Astrocyte (in vitro differentiated cells and primary cell): ENCODE measurements at regions not wholly inside any gene's neighbourhood (a gene's known extent, or its start where the extent isn't known, plus 50 kb on each side); places are given as distances from the start of the nearest gene placed in this dataset.

ENCODE experiments used
- DNase-seq: peaks from one replicate; pipeline ENCODE4 v3.0.0-alpha.2; 2010; ENCODE audit warnings: low read depth
- FAIRE-seq: peaks from 2 replicates; lab custom pipeline; 2011; peaks lifted over from hg19 to GRCh38; lab: Jason Lieb, UNC
- H2AFZ ChIP-seq: 2 replicates; pipeline ENCODE4 v1.6.0; 2012; ENCODE audit warnings: low read depth, low read length, inconsistent platforms
- H3K27ac ChIP-seq: 2 replicates; pipeline ENCODE4 v1.5.1; 2011; ENCODE audit warnings: low read depth, low read length, inconsistent platforms
- H3K27me3 ChIP-seq: 2 replicates; pipeline ENCODE4 v1.6.0; 2011; ENCODE audit warnings: low read length, inconsistent platforms; ENCODE audit not compliant: insufficient read depth
- H3K36me3 ChIP-seq: 2 replicates; pipeline ENCODE4 v1.5.1; 2011; ENCODE audit warnings: low read length, inconsistent platforms; ENCODE audit not compliant: insufficient read depth
- H3K4me1 ChIP-seq: 2 replicates; pipeline ENCODE4 v1.5.1; 2011; ENCODE audit warnings: low read length, inconsistent platforms; ENCODE audit not compliant: insufficient read depth
- H3K4me2 ChIP-seq: 2 replicates; pipeline ENCODE4 v1.6.0; 2012; ENCODE audit warnings: low read length, inconsistent platforms
- H3K4me3 ChIP-seq: 2 replicates; pipeline ENCODE4 v1.5.1; 2011; ENCODE audit warnings: low read depth, mild to moderate bottlenecking, low read length, inconsistent platforms; ENCODE audit not compliant: insufficient read depth
- H3K79me2 ChIP-seq: 2 replicates; pipeline ENCODE4 v1.6.0; 2012; ENCODE audit warnings: mild to moderate bottlenecking, low read length, inconsistent platforms; ENCODE audit not compliant: insufficient read depth
- H3K9ac ChIP-seq: 2 replicates; pipeline ENCODE4 v1.6.0; 2012; ENCODE audit warnings: mild to moderate bottlenecking, low read length, inconsistent platforms
- H3K9me3 ChIP-seq: 2 replicates; pipeline ENCODE4 v1.5.1; 2012; ENCODE audit warnings: low read depth, mild to moderate bottlenecking, low read length, inconsistent platforms; ENCODE audit not compliant: insufficient read depth
- H4K20me1 ChIP-seq: 2 replicates; pipeline ENCODE4 v1.6.0; 2012; ENCODE audit warnings: low read length, inconsistent platforms; ENCODE audit not compliant: insufficient read depth
- H3K27ac Mint-ChIP-seq: one replicate; pipeline ENCODE4 v1.8.0; 2021; ENCODE audit warnings: mild to moderate bottlenecking, mixed read lengths; ENCODE audit not compliant: unreplicated experiment
- H3K27me3 Mint-ChIP-seq: one replicate; pipeline ENCODE4 v1.8.0; 2021; ENCODE audit warnings: low read depth, mixed read lengths; ENCODE audit not compliant: unreplicated experiment
- H3K36me3 Mint-ChIP-seq: one replicate; pipeline ENCODE4 v1.8.0; 2021; ENCODE audit warnings: low read depth, mixed read lengths; ENCODE audit not compliant: unreplicated experiment
- H3K4me1 Mint-ChIP-seq: one replicate; pipeline ENCODE4 v1.8.0; 2021; ENCODE audit warnings: low read depth, mixed read lengths; ENCODE audit not compliant: unreplicated experiment
- H3K4me3 Mint-ChIP-seq: one replicate; pipeline ENCODE4 v1.8.0; 2021; ENCODE audit warnings: mild to moderate bottlenecking, moderate library complexity, mixed read lengths; ENCODE audit not compliant: unreplicated experiment
- H3K9me3 Mint-ChIP-seq: one replicate; pipeline ENCODE4 v1.8.0; 2021; ENCODE audit warnings: mild to moderate bottlenecking, mixed read lengths; ENCODE audit not compliant: unreplicated experiment
- CTCF ChIP-seq: IDR thresholded peaks from 2 replicates; pipeline ENCODE4 v1.5.1; 2011; ENCODE audit warnings: low read depth, mild to moderate bottlenecking, inconsistent platforms, low read length, moderate library complexity; ENCODE audit not compliant: insufficient read depth
- EZH2 ChIP-seq: IDR thresholded peaks from 2 replicates; pipeline ENCODE4 v1.6.1; 2012; ENCODE audit warnings: mild to moderate bottlenecking, low read length, inconsistent platforms; ENCODE audit not compliant: insufficient read depth

GRCh38 chr5:51208296-51208695 lies 175.0 kb upstream of the ISL1 start:
- no peak for DNase-seq
- no peaks in the 10 kb centered on the region for H3K79me2 ChIP-seq
- no peak for TF ChIP-seq EZH2
- TF ChIP-seq CTCF, result no peak
- H3K4me3 Mint-ChIP-seq, result no peak overlapping the region
- H2AFZ ChIP-seq, result no peak overlapping the region
- no peak overlapping the region for H3K9ac ChIP-seq
- H3K9me3 Mint-ChIP-seq, result no peaks in the 10 kb centered on the region
- no peak overlapping the region for H3K27ac ChIP-seq
- H3K36me3 Mint-ChIP-seq, result no peaks in the 10 kb centered on the region
- H3K9me3 ChIP-seq, result no peaks in the 10 kb centered on the region
- peaks cover 4% of the 10 kb centered on the region for H3K4me1 Mint-ChIP-seq
- H3K4me2 ChIP-seq, result no peak overlapping the region
- H4K20me1 ChIP-seq, result no peaks in the 10 kb centered on the region
- no peak overlapping the region for H3K4me3 ChIP-seq
- FAIRE-seq, result no peak
- H3K27ac Mint-ChIP-seq, result no peak overlapping the region
- H3K36me3 ChIP-seq, result no peaks in the 10 kb centered on the region
- no peaks in the 10 kb centered on the region for H3K27me3 Mint-ChIP-seq
- no peaks in the 10 kb centered on the region for H3K27me3 ChIP-seq
- no peaks in the 10 kb centered on the region for H3K4me1 ChIP-seq

- H3K36me3 ChIP-seq, result no peaks in the 10 kb centered on the region
- no peak overlapping the region for H3K4me2 ChIP-seq
- no peak overlapping the region for H3K4me3 Mint-ChIP-seq
- H3K27ac Mint-ChIP-seq, result peak overlapping the region; percentile 5
- no peak for DNase-seq
- no peaks in the 10 kb centered on the region for H3K9me3 ChIP-seq
- no peak overlapping the region for H2AFZ ChIP-seq
- H3K4me1 Mint-ChIP-seq, result peaks cover 10% of the 10 kb centered on the region
- no peaks in the 10 kb centered on the region for H3K79me2 ChIP-seq
- no peaks in the 10 kb centered on the region for H3K36me3 Mint-ChIP-seq
- TF ChIP-seq CTCF (no peak), EZH2 (no peak)
- no peaks in the 10 kb centered on the region for H3K27me3 ChIP-seq
- H3K9ac ChIP-seq, result no peak overlapping the region
- no peaks in the 10 kb centered on the region for H3K27me3 Mint-ChIP-seq
- no peaks in the 10 kb centered on the region for H3K9me3 Mint-ChIP-seq
- no peaks in the 10 kb centered on the region for H4K20me1 ChIP-seq
- no peak overlapping the region for H3K27ac ChIP-seq
- H3K4me3 ChIP-seq, result no peak overlapping the region
- H3K4me1 ChIP-seq, result no peaks in the 10 kb centered on the region
- no peak for FAIRE-seq
Measured at GRCh38 chr5:51214746-51215145, 168.5 kb upstream of the ISL1 start.

- no peak for FAIRE-seq
- no peak overlapping the region for H3K27ac Mint-ChIP-seq
Measured at GRCh38 chr5:51225789-51226742, 157.2 kb upstream of the ISL1 start.

More at GRCh38 chr5:51225789-51226742, 157.2 kb upstream of the ISL1 start:
- Histone ChIP-seq H3K79me2 (no peaks in the 10 kb centered on the region), H3K27ac (no peak overlapping the region), H3K4me2 (no peak overlapping the region), H3K4me3 (no peak overlapping the region), H3K36me3 (no peaks in the 10 kb centered on the region), H3K9me3 (peaks cover 2% of the 10 kb centered on the region), H4K20me1 (no peaks in the 10 kb centered on the region), H3K4me1 (no peaks in the 10 kb centered on the region), H3K9ac (no peak overlapping the region), H3K27me3 (no peaks in the 10 kb centered on the region), H2AFZ (no peak overlapping the region)
- TF ChIP-seq EZH2 (no peak), CTCF (no peak)
- Mint-ChIP-seq H3K4me1 (peaks cover 16% of the 10 kb centered on the region), H3K36me3 (no peaks in the 10 kb centered on the region), H3K9me3 (no peaks in the 10 kb centered on the region), H3K4me3 (no peak overlapping the region), H3K27me3 (no peaks in the 10 kb centered on the region)
- no peak for DNase-seq
